H1 (cell line): ENCODE measurements at regions not wholly inside any gene's neighbourhood (a gene's known extent, or its start where the extent isn't known, plus 50 kb on each side); places are given as distances from the start of the nearest gene placed in this dataset.

Experiments
- CTCF ChIA-PET: fragments of 300-600 bp; sonication (Branson Sonifier 250); formaldehyde crosslinking; loops from one replicate; lab custom pipeline; 2021; ENCODE audit not compliant: partially characterized antibody; lab: Charles Lee
- POLR2A ChIA-PET: fragments of 300-600 bp; sonication (Branson Sonifier 250); formaldehyde crosslinking; loops from one replicate; lab custom pipeline; 2021; ENCODE audit warnings: inconsistent platforms; ENCODE audit not compliant: partially characterized antibody; lab: Charles Lee
- DNase-seq, 2 experiments: peaks; one replicate each; pipeline versions ENCODE4 v3.0.0 to v3.0.0-alpha.2; 2010 to 2022; ENCODE audit warnings: low spot score in 2 of 2, low read depth in 1 of 2, mixed read lengths in 1 of 2
- FAIRE-seq: peaks from 2 replicates; lab custom pipeline; 2011; peaks lifted over from hg19 to GRCh38; lab: Jason Lieb, UNC
- H2AFZ ChIP-seq: 2 replicates; pipeline ENCODE4 v1.8.1; 2012; ENCODE audit warnings: low read length, inconsistent platforms
- H2AK5ac ChIP-seq: 2 replicates; pipeline ENCODE4 v1.6.1; 2013; ENCODE audit warnings: low read depth, low read length
- H2BK120ac ChIP-seq: replicated peaks from 2 replicates; pipeline ENCODE3; 2013; ENCODE audit warnings: low read depth, low read length, inconsistent platforms
- H2BK12ac ChIP-seq: 2 replicates; pipeline ENCODE4 v1.6.1; 2013; ENCODE audit warnings: low read depth, low read length
- H2BK15ac ChIP-seq: 2 replicates; pipeline ENCODE4 v1.6.1; 2013; ENCODE audit warnings: low read length
- H2BK20ac ChIP-seq: 2 replicates; pipeline ENCODE4 v1.6.1; 2013; ENCODE audit warnings: low read length
- H2BK5ac ChIP-seq: 2 replicates; pipeline ENCODE4 v1.6.1; 2013; ENCODE audit warnings: low read depth, low read length
- H3K14ac ChIP-seq: 2 replicates; pipeline ENCODE4 v1.6.1; 2013; ENCODE audit warnings: inconsistent platforms; ENCODE audit not compliant: insufficient read length
- H3K18ac ChIP-seq: 2 replicates; pipeline ENCODE4 v1.6.1; 2013; ENCODE audit warnings: low read length; ENCODE audit errors: extremely low read depth
- H3K23ac ChIP-seq: 2 replicates; pipeline ENCODE4 v1.6.1; 2013; ENCODE audit warnings: inconsistent platforms; ENCODE audit not compliant: insufficient read length
- H3K23me2 ChIP-seq: 2 replicates; pipeline ENCODE4 v1.6.1; 2013; ENCODE audit warnings: low read depth, low read length
- H3K27ac ChIP-seq: 2 replicates; pipeline ENCODE4 v1.6.1; 2011; ENCODE audit warnings: low read depth, low read length, inconsistent platforms
- H3K27me3 ChIP-seq, 4 experiments: replicated peaks in 1 of 4; 1 replicate in 1 of 4; 2 replicates in 3 of 4; pipeline versions ENCODE4 v1.6.1 to v1.8.1; 2011 to 2013; ENCODE audit warnings: low read length in 3 of 4, mild to moderate bottlenecking in 3 of 4, inconsistent platforms in 2 of 4, mixed read lengths in 2 of 4, moderate library complexity in 1 of 4; ENCODE audit not compliant: control insufficient read depth in 3 of 4, insufficient read depth in 3 of 4; ENCODE audit errors: extremely low read depth in 1 of 4
- H3K36me3 ChIP-seq, 4 experiments: 2 replicates each; pipeline versions ENCODE4 v1.6.1 to v1.8.1; 2011 to 2013; ENCODE audit warnings: mild to moderate bottlenecking in 4 of 4, low read length in 3 of 4, moderate library complexity in 2 of 4, control low read depth in 1 of 4, inconsistent platforms in 1 of 4; ENCODE audit not compliant: insufficient read depth in 4 of 4, control insufficient read depth in 2 of 4
- H3K4ac ChIP-seq: replicated peaks from 2 replicates; pipeline ENCODE3; 2013; ENCODE audit warnings: low read length, low read depth, mixed read lengths, inconsistent platforms; ENCODE audit not compliant: insufficient read length
- H3K4me1 ChIP-seq, 4 experiments: replicated peaks in 1 of 4; 1 replicate in 1 of 4; 2 replicates in 3 of 4; pipeline versions ENCODE4 v1.6.1 to v1.8.1; 2011 to 2013; ENCODE audit warnings: low read length in 3 of 4, inconsistent platforms in 2 of 4, mixed read lengths in 1 of 4; ENCODE audit not compliant: insufficient read depth in 4 of 4, control insufficient read depth in 3 of 4
- H3K4me2 ChIP-seq, 2 experiments: 2 replicates each; pipeline versions ENCODE4 v1.6.1 to v1.8.1; 2011 to 2013; ENCODE audit warnings: low read depth in 2 of 2, low read length in 2 of 2, control low read depth in 1 of 2, inconsistent platforms in 1 of 2, mild to moderate bottlenecking in 1 of 2; ENCODE audit not compliant: insufficient read depth in 1 of 2
- H3K4me3 ChIP-seq, 4 experiments: fragments of 200-600, 300-600 bp in 1 of 4; sonication (generic), shearing (Covaris generic), sonication (Bioruptor Twin) in 1 of 4; 2 replicates each; pipeline versions ENCODE4 v1.5.1 to v1.8.1; 2011 to 2016; ENCODE audit warnings: low read length in 4 of 4, low read depth in 3 of 4, control low read depth in 2 of 4, inconsistent platforms in 2 of 4, mild to moderate bottlenecking in 2 of 4, mixed read lengths in 1 of 4, moderate library complexity in 1 of 4; ENCODE audit not compliant: insufficient read depth in 2 of 4; ENCODE audit errors: extremely low read depth in 1 of 4
- H3K56ac ChIP-seq: replicated peaks from 2 replicates; pipeline ENCODE3; 2013; ENCODE audit warnings: low read depth, mild to moderate bottlenecking, mixed read lengths, low read length, inconsistent platforms; ENCODE audit not compliant: insufficient read length
- H3K79me1 ChIP-seq: 2 replicates; pipeline ENCODE4 v1.6.1; 2013; ENCODE audit warnings: low read depth, low read length, control low read depth
- H3K79me2 ChIP-seq, 2 experiments: 2 replicates each; pipeline versions ENCODE4 v1.6.1 to v1.8.1; 2012 to 2013; ENCODE audit warnings: low read length in 2 of 2, mild to moderate bottlenecking in 2 of 2, inconsistent platforms in 1 of 2; ENCODE audit not compliant: insufficient read depth in 2 of 2, control insufficient read depth in 1 of 2
- H3K9ac ChIP-seq, 4 experiments: replicated peaks in 1 of 4; 1 replicate in 1 of 4; 2 replicates in 3 of 4; pipeline versions ENCODE4 v1.6.1 to v1.8.1; 2011 to 2013; ENCODE audit warnings: low read depth in 3 of 4, low read length in 3 of 4, control low read depth in 2 of 4, mild to moderate bottlenecking in 2 of 4, moderate library complexity in 2 of 4, inconsistent platforms in 1 of 4; ENCODE audit errors: extremely low read depth in 1 of 4
- H3K9me3 ChIP-seq, 2 experiments: 2 replicates each; pipeline versions ENCODE4 v1.6.1 to v1.8.1; 2012 to 2013; ENCODE audit warnings: mild to moderate bottlenecking in 2 of 2, moderate library complexity in 2 of 2, control low read depth in 1 of 2, inconsistent platforms in 1 of 2, low read depth in 1 of 2, low read length in 1 of 2, mixed read lengths in 1 of 2; ENCODE audit not compliant: insufficient read depth in 2 of 2
- H4K20me1 ChIP-seq, 2 experiments: replicated peaks in 1 of 2; 2 replicates each; pipeline versions ENCODE3 to v1.8.1; 2011 to 2013; ENCODE audit warnings: inconsistent platforms in 2 of 2, low read length in 2 of 2, mild to moderate bottlenecking in 1 of 2; ENCODE audit not compliant: insufficient read depth in 2 of 2, control insufficient read depth in 1 of 2
- H4K5ac ChIP-seq: 2 replicates; pipeline ENCODE4 v1.6.1; 2013; ENCODE audit warnings: low read length, low read depth, mixed read lengths, inconsistent platforms; ENCODE audit not compliant: insufficient read length
- H4K8ac ChIP-seq: 2 replicates; pipeline ENCODE4 v1.8.0; 2013; ENCODE audit warnings: mild to moderate bottlenecking, moderate library complexity, low read length, inconsistent platforms; ENCODE audit not compliant: insufficient read depth; ENCODE audit errors: extremely low read depth
- H4K91ac ChIP-seq: replicated peaks from 2 replicates; pipeline ENCODE3; 2013; ENCODE audit warnings: low read length, mixed read lengths, inconsistent platforms; ENCODE audit not compliant: insufficient read length
- EP300 ChIP-seq, 2 experiments: IDR thresholded peaks; 1 replicate in 1 of 2; 2 replicates in 1 of 2; pipeline ENCODE4 v1.6.1; 2011 to 2012; ENCODE audit warnings: low read depth in 2 of 2, low read length in 2 of 2, mild to moderate bottlenecking in 2 of 2, borderline replicate concordance in 1 of 2, inconsistent platforms in 1 of 2, moderate library complexity in 1 of 2
- RNF2 ChIP-seq: fragments of 200-900, 300-1000 bp; sonication (generic); IDR thresholded peaks from 2 replicates; pipeline ENCODE4 v1.7.1; 2016; ENCODE audit warnings: borderline replicate concordance, low read depth, mild to moderate bottlenecking, antibody characterized with exemption, low read length; ENCODE audit not compliant: poor library complexity, severe bottlenecking; ENCODE audit errors: missing control alignments
- SAP30 ChIP-seq: fragments of 300-600 bp; sonication (generic); IDR thresholded peaks from 2 replicates; pipeline ENCODE4 v1.7.1; 2012; ENCODE audit warnings: low read length, moderate library complexity, mild to moderate bottlenecking, inconsistent platforms; ENCODE audit not compliant: insufficient read depth, insufficient replicate concordance
- SP1 ChIP-seq: IDR thresholded peaks from 2 replicates; pipeline ENCODE4 v1.6.1; 2011; ENCODE audit warnings: low read depth, low read length
- WGBS, 2 experiments: shearing (Covaris generic) in 1 of 2; methylation state at CpG; one replicate each; pipeline versions ENCODE4 v1.1.6 to v1.1.7; 2013 to 2015; ENCODE audit warnings: low lambda C conversion rate in 2 of 2, mixed read lengths in 2 of 2, inconsistent platforms in 1 of 2, low coverage in 1 of 2, missing lambda C conversion rate in 1 of 2; ENCODE audit not compliant: insufficient replicate concordance in 2 of 2, insufficient coverage in 1 of 2, insufficient read length in 1 of 2; ENCODE audit errors: extremely low coverage in 1 of 2, missing lambda C conversion rate in 1 of 2; 5-methylcytosine and 5-hydroxymethylcytosine counted together
- TF ChIP-seq, protein P1 (sequence below): IDR thresholded peaks from 2 replicates; pipeline ENCODE4 v1.6.1; 2011; ENCODE audit warnings: low read length, improper control_type of control experiment
- TF ChIP-seq, protein P2 (sequence below): IDR thresholded peaks from 2 replicates; pipeline ENCODE4 v1.6.1; 2011; ENCODE audit warnings: low read depth, mild to moderate bottlenecking, low read length; ENCODE audit not compliant: insufficient read depth

DNA sequence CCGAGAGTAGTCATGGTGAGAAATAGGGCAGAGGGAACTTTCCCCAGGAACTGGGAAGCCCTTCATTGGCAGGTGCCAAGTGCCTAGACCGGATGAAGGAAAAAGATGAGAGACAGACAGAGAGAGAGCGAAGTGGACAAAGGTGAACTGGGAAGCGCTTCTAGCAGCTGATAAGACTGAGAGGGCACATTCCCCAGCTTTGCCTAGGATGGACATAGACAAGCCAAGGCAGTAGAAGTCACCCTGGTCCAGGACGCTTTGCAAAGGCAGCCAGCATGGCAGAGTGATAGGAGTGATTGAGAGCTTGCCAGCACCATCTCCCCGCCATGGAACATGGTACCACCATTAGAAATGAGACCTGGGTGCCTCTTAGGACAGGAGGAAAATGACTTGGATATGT is 372.8 kb upstream of the MGMT start:
- Histone ChIP-seq H3K27ac (no peak overlapping the region), H2AFZ (no peak overlapping the region)
- no peak for FAIRE-seq

More for the DNA sequence above, 372.8 kb upstream of the MGMT start:
- Histone ChIP-seq H4K20me1 (no peaks in the 10 kb centered on the region), H3K4me1 (peaks cover 0 to 3% (median 1%) of the 10 kb centered on the region in 4 experiments; a peak in 1 of 7 replicates), H3K18ac (no peak overlapping the region), H2BK5ac (no peak overlapping the region), H3K36me3 (no peaks in the 10 kb centered on the region), H2BK120ac (no peak overlapping the region), H3K79me2 (no peaks in the 10 kb centered on the region), H3K4ac (no peak overlapping the region), H3K14ac (no peak overlapping the region), H4K5ac (no peak overlapping the region), H3K9me3 (no peaks in the 10 kb centered on the region), H4K91ac (no peak overlapping the region), H3K56ac (no peak overlapping the region), H3K27me3 (no peaks in the 10 kb centered on the region), H3K9ac (no peak overlapping the region), H2BK12ac (no peak overlapping the region), H3K79me1 (no peaks in the 10 kb centered on the region), H3K4me2 (no peak overlapping the region), H2BK15ac (no peak overlapping the region), H2BK20ac (no peak overlapping the region), H4K8ac (no peak overlapping the region), H3K23ac (no peak overlapping the region), H2AK5ac (no peak overlapping the region), H3K4me3 (no peak overlapping the region), H3K23me2 (no peaks in the 10 kb centered on the region)
- POLR2A ChIA-PET: interaction anchor here (0.5 kb wide), 1 partner anchor 73 kb away, joined by 3 read pairs; no protein-coding TSS in a partner anchor
- WGBS, 2 experiments: 97% methylated on average over 6 of the region's 6 CpGs; no CpG with 5 or more reads in 1 of the 2 experiments
- CTCF ChIA-PET: no interaction called here
- TF ChIP-seq SP1 (no peak), RNF2 (no peak), EP300 (IDR thresholded peaks at IDR 0.05; ENCODE audit: borderline replicate concordance in 1 of 2, low read depth in 2 of 2, low read length in 2 of 2) (no peak), SAP30 (no peak)
- TF ChIP-seq, protein P1, sequence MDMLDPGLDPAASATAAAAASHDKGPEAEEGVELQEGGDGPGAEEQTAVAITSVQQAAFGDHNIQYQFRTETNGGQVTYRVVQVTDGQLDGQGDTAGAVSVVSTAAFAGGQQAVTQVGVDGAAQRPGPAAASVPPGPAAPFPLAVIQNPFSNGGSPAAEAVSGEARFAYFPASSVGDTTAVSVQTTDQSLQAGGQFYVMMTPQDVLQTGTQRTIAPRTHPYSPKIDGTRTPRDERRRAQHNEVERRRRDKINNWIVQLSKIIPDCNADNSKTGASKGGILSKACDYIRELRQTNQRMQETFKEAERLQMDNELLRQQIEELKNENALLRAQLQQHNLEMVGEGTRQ: no peak
- TF ChIP-seq, protein P2, sequence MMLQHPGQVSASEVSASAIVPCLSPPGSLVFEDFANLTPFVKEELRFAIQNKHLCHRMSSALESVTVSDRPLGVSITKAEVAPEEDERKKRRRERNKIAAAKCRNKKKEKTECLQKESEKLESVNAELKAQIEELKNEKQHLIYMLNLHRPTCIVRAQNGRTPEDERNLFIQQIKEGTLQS: no peak
- no peak for DNase-seq
